Sigmoid colon (tissue), 4 donors: ENCODE measurements at regions not wholly inside any gene's neighbourhood (a gene's known extent, or its start where the extent isn't known, plus 50 kb on each side); places are given as distances from the start of the nearest gene placed in this dataset.

Experiments
- CTCF ChIP-seq, 4 experiments: fragments of 450-650 bp in 3 of 4; fragments of 200-600 bp in 1 of 4; IDR thresholded peaks; one replicate each; pipeline ENCODE4 v1.5.1; 2016 to 2019; ENCODE audit warnings: antibody characterized with exemption in 4 of 4, mild to moderate bottlenecking in 3 of 4, moderate library complexity in 2 of 4
- EP300 ChIP-seq, 4 donors: sonication (generic); formaldehyde crosslinking; IDR thresholded peaks; one replicate each; pipeline ENCODE4 v1.6.1; 2017; ENCODE audit warnings: antibody characterized with exemption in 4 of 4
- POLR2A ChIP-seq, 2 donors: fragments of 450-650 bp; IDR thresholded peaks; one replicate each; pipeline ENCODE4 v1.6.1; 2016; ENCODE audit warnings: antibody characterized with exemption in 2 of 2, mild to moderate bottlenecking in 2 of 2, moderate library complexity in 2 of 2
- POLR2AphosphoS5 ChIP-seq, 4 donors: sonication (generic); formaldehyde crosslinking; IDR thresholded peaks; one replicate each; pipeline ENCODE4 v1.6.1; 2017; ENCODE audit warnings: antibody characterized with exemption in 4 of 4

GRCh38 chr2:220079595-220079994 is 452.2 kb downstream of the SLC4A3 start:
- no peak for TF ChIP-seq CTCF (IDR thresholded peaks at IDR 0.05)
- TF ChIP-seq EP300 (IDR thresholded peaks at IDR 0.05) = no peak
- no peak for TF ChIP-seq POLR2AphosphoS5 (IDR thresholded peaks at IDR 0.05)
- TF ChIP-seq POLR2A (IDR thresholded peaks at IDR 0.05) = no peak
